ENCODE measurements at regions not wholly inside any gene's neighbourhood (a gene's known extent, or its start where the extent isn't known, plus 50 kb on each side); places are given as distances from the start of the nearest gene placed in this dataset.

DNA sequence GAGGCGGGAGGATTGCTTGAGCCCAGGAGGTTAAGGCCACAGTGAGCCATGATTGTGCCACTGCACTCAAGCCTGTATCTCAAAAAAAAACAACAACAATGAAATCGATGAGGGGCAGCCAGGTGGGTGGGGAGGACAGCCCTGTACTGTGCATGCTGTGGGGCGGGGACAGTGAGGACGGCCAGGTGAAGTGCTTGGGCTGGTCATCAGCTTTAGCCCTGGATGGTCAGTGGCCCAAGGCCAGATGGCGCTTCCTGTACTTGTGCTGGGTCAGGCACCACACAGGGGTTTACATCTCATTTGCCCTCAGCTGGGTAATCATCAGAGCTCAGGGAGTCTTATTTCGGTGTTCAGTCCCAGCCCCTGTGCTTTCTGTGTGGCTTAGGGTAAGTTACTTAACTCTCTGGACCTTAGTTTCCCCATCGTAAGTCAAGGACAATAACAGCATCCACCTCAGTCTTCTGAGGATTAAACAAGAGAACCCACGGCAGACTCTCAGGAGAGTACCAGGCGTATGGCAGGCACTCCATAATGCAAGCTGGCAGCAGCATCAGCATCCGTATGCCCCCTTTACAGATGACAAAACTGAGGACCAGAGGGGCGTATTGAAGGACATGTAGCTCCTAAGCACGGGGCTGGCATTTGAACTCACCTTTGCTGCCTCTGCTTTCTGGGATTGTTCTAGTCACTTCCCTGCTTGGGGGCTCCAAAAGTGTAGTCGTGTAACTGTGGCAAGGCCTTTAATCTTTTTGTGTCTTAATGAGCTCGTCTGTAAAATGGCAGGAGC lies 71.9 kb downstream of the SLC25A47 start:
- no peak for TF ChIP-seq CTBP1 (IDR thresholded peaks at IDR 0.05; ENCODE audit: borderline replicate concordance)
- no peak for TF ChIP-seq FOXA1 (IDR thresholded peaks at IDR 0.05)
- no peak for TF ChIP-seq L3MBTL2 (conservative IDR thresholded peaks at IDR 0.05)
- no peak for TF ChIP-seq ARNT (IDR thresholded peaks at IDR 0.05)
- no peak for TF ChIP-seq FOXM1 (IDR thresholded peaks at IDR 0.05; ENCODE audit: borderline replicate concordance)
- TF ChIP-seq HDGF (IDR thresholded peaks at IDR 0.05; ENCODE audit: borderline replicate concordance), result no peak
- TF ChIP-seq NFRKB (IDR thresholded peaks at IDR 0.05), result no peak
- no peak for TF ChIP-seq SP1 (IDR thresholded peaks at IDR 0.05)
- TF ChIP-seq FOXK2 (IDR thresholded peaks at IDR 0.05), result no peak
- no peak for TF ChIP-seq TARDBP (IDR thresholded peaks at IDR 0.05)
- no peak for TF ChIP-seq SUZ12 (IDR thresholded peaks at IDR 0.05)
- TF ChIP-seq BHLHE40 (IDR thresholded peaks at IDR 0.05; ENCODE audit: borderline replicate concordance), result no peak
- TF ChIP-seq, protein P1, sequence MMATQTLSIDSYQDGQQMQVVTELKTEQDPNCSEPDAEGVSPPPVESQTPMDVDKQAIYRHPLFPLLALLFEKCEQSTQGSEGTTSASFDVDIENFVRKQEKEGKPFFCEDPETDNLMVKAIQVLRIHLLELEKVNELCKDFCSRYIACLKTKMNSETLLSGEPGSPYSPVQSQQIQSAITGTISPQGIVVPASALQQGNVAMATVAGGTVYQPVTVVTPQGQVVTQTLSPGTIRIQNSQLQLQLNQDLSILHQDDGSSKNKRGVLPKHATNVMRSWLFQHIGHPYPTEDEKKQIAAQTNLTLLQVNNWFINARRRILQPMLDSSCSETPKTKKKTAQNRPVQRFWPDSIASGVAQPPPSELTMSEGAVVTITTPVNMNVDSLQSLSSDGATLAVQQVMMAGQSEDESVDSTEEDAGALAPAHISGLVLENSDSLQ (IDR thresholded peaks at IDR 0.05), result no peak
- no peak for TF ChIP-seq LEF1 (IDR thresholded peaks at IDR 0.05; ENCODE audit: borderline replicate concordance)
- no peak for TF ChIP-seq ZNF384 (IDR thresholded peaks at IDR 0.05)
- no peak for TF ChIP-seq ELF4 (IDR thresholded peaks at IDR 0.05)
- DNase-seq (ENCODE audit: extremely low spot score), result no peak
- ChIA-PET CTCF (interaction anchor here (0.6 to 2.2 kb wide), 2 partner anchors 10 to 474 kb away, joined by 3 to 11 read pairs; no protein-coding TSS in a partner anchor), POLR2A (interaction anchor here (1.7 kb wide), 1 partner anchor 13 kb away, joined by 5 read pairs; no protein-coding TSS in a partner anchor)

DNA sequence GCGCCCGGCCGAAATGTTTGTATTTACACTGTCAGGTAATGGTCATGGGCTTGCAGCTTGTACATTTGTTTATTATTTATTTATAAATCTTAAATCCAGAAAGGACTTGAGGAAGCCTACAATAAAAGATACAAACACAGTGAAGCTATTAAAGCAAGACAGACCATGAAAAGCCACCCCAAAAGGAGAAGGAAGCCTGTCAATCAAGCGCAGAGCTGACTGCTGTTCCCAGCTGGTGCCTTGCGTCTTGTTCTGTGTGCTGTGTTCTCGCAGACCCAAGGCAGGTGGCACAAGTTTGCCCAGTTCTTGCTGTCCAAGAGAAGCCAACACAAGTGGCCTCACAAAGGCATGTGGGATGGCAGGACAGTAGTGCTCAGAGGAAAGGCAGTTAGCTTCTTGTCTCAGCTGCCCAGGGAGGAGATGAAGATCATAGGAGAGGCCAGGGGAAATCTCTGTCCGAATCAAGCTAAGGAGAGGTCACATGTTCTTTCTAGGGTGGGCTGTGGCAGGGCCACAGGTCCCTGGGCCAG lies 73.2 kb downstream of the SLC25A47 start:
- TF ChIP-seq SUZ12 (IDR thresholded peaks at IDR 0.05), result no peak
- TF ChIP-seq, protein P1 (IDR thresholded peaks at IDR 0.05), result peak; percentile 54
- no peak for TF ChIP-seq NFRKB (IDR thresholded peaks at IDR 0.05)
- TF ChIP-seq FOXK2 (IDR thresholded peaks at IDR 0.05), result no peak
- no peak for TF ChIP-seq TARDBP (IDR thresholded peaks at IDR 0.05)
- no peak for TF ChIP-seq LEF1 (IDR thresholded peaks at IDR 0.05; ENCODE audit: borderline replicate concordance)
- DNase-seq (ENCODE audit: extremely low spot score), result no peak
- ChIA-PET CTCF (no interaction called here), POLR2A (interaction anchor here (1.7 kb wide), 1 partner anchor 12 kb away, joined by 5 read pairs; no protein-coding TSS in a partner anchor)

DNA sequence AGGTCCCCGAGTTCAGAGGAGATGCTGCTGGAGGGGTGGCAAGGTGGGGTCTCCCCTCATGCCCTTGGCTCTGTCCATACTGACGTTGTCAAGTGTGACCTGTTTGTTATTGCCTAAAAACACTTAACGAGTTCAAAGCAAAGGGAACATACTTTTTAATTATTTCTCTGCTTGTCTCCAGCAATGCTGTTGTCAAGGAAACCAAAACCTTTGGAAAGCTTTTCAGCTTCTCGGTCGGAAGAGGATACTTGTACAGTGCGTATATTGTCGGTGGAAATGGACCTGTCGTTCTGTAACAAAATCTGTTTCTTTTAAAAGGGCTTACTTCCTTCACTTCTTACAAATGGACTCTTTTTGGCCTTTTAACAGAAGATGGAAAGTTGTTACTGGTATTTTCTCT lies 73.9 kb downstream of the SLC25A47 start:
- ChIA-PET CTCF (no interaction called here), POLR2A (no interaction called here)
- TF ChIP-seq CTBP1 (IDR thresholded peaks at IDR 0.05; ENCODE audit: borderline replicate concordance) (no peak), L3MBTL2 (conservative IDR thresholded peaks at IDR 0.05) (no peak), FOXM1 (IDR thresholded peaks at IDR 0.05; ENCODE audit: borderline replicate concordance) (no peak), ZNF384 (IDR thresholded peaks at IDR 0.05) (no peak)
- no peak for DNase-seq (ENCODE audit: extremely low spot score)

DNA sequence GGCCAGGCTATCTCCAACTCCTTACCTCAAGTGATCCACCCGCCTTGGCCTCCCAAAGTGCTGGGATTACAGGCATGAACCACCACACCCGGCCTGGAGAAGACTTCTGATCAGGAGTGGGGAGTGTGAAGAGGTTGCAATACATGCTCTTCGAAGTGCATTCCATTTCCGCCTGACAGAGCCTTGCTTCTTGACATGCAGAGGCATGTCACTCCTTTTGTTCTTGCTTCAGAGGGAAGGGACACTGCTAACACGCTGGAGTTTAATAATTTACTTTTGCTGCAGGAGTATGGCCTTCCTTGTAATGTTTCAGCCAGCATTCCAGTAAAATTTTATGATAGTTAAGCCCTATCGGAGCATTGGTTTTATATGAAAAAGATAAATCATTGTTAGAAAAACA lies 74.9 kb downstream of the SLC25A47 start:
- POLR2A ChIA-PET, result interaction anchor here (0.9 kb wide), 1 partner anchor 10 kb away, joined by 3 read pairs; no protein-coding TSS in a partner anchor
- TF ChIP-seq ELF4 (IDR thresholded peaks at IDR 0.05) (no peak), FOXA1 (IDR thresholded peaks at IDR 0.05) (no peak), ARNT (IDR thresholded peaks at IDR 0.05) (no peak), BHLHE40 (IDR thresholded peaks at IDR 0.05; ENCODE audit: borderline replicate concordance) (no peak), FOXM1 (IDR thresholded peaks at IDR 0.05; ENCODE audit: borderline replicate concordance) (no peak), TARDBP (IDR thresholded peaks at IDR 0.05) (no peak), ZNF384 (IDR thresholded peaks at IDR 0.05) (no peak), SP1 (IDR thresholded peaks at IDR 0.05) (no peak)

DNA sequence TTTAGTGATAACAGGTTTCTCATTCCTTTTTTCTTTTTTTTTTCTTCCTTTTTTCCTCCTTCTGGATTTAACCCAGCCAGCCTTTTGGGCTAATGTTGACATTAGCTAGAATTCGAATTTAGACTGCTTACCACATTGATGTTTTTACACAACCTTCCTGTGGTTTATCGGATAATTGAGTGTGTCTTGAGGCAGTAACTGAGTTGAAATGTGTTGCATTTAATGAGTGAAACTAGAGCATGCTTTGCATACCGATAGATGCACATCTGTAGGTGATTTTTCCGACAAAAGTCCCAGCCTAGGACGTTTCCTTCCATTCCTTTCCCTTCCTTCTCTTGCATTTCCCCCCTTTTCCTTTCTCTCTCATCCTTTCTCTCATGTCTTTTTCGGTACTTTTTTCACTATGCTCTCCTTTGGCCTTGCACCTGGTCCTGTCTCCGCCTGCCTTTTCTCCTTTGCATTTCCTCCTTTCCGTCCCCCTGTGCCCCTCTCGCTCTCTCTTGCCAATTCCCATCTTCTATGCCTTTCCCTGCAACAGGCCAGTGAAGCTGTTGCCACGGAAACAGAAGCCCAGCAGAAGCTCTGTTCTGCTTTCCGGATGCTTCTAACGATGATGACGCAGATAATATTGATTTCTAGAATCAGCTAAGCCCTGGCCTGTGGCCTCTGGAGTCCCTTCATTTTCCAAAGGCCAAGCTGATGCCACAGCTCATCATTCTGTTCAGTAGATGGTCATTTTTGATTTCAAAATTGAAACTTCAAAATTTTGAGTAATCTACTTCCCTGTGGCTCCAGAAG lies 76.1 kb downstream of the SLC25A47 start:
- no peak for DNase-seq (ENCODE audit: extremely low spot score)
- POLR2A ChIA-PET, result interaction anchor here (0.9 kb wide), 1 partner anchor 8 kb away, joined by 3 read pairs; no protein-coding TSS in a partner anchor
- no peak for TF ChIP-seq FOXK2 (IDR thresholded peaks at IDR 0.05)
- no peak for TF ChIP-seq CTBP1 (IDR thresholded peaks at IDR 0.05; ENCODE audit: borderline replicate concordance)
- no peak for TF ChIP-seq ELF4 (IDR thresholded peaks at IDR 0.05)
- no peak for TF ChIP-seq SUZ12 (IDR thresholded peaks at IDR 0.05)
- TF ChIP-seq FOXA1 (IDR thresholded peaks at IDR 0.05), result no peak
- TF ChIP-seq HDGF (IDR thresholded peaks at IDR 0.05; ENCODE audit: borderline replicate concordance), result no peak
- TF ChIP-seq L3MBTL2 (conservative IDR thresholded peaks at IDR 0.05), result no peak
- TF ChIP-seq BHLHE40 (IDR thresholded peaks at IDR 0.05; ENCODE audit: borderline replicate concordance), result no peak
- no peak for TF ChIP-seq LEF1 (IDR thresholded peaks at IDR 0.05; ENCODE audit: borderline replicate concordance)
- no peak for TF ChIP-seq NFRKB (IDR thresholded peaks at IDR 0.05)
- no peak for TF ChIP-seq ARNT (IDR thresholded peaks at IDR 0.05)
- CTCF ChIA-PET, result interaction anchor here (0.6 to 1.2 kb wide), 3 partner anchors 14 to 264 kb away, joined by 3 to 4 read pairs (median 3); no protein-coding TSS in a partner anchor

More for the DNA sequence above, 74.9 kb downstream of the SLC25A47 start:
- CTCF ChIA-PET, result no interaction called here
- DNase-seq (ENCODE audit: extremely low spot score), result no peak

DNA sequence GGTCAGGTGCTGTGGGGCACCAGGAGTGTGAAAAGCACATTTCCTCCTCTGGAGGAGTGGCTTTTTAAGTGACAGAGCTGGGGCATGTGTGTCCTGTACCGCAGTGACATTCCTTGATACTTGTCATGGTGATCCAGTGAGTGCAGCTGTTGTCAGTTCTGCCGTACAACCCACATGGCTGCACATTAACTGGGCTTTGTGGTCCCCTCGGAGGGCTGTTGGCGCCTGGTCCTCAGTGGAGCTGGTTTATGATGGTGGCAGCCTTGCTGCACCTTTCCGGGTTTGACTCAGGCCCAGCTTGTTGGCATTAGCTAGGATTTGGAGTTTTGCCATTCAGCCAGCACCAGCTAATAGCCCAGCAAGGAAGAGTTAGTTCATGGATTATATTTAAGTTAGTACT lies 77.0 kb downstream of the SLC25A47 start:
- no peak for TF ChIP-seq BHLHE40 (IDR thresholded peaks at IDR 0.05; ENCODE audit: borderline replicate concordance)
- no peak for TF ChIP-seq FOXK2 (IDR thresholded peaks at IDR 0.05)
- no peak for TF ChIP-seq FOXA1 (IDR thresholded peaks at IDR 0.05)
- no peak for TF ChIP-seq LEF1 (IDR thresholded peaks at IDR 0.05; ENCODE audit: borderline replicate concordance)
- TF ChIP-seq L3MBTL2 (conservative IDR thresholded peaks at IDR 0.05), result no peak
- no peak for TF ChIP-seq SP1 (IDR thresholded peaks at IDR 0.05)
- TF ChIP-seq NFRKB (IDR thresholded peaks at IDR 0.05), result no peak
- no peak for TF ChIP-seq ZNF384 (IDR thresholded peaks at IDR 0.05)
- no peak for TF ChIP-seq ELF4 (IDR thresholded peaks at IDR 0.05)
- no peak for TF ChIP-seq FOXM1 (IDR thresholded peaks at IDR 0.05; ENCODE audit: borderline replicate concordance)
- TF ChIP-seq, protein P1 (IDR thresholded peaks at IDR 0.05), result no peak
- no peak for TF ChIP-seq ARNT (IDR thresholded peaks at IDR 0.05)
- TF ChIP-seq CTBP1 (IDR thresholded peaks at IDR 0.05; ENCODE audit: borderline replicate concordance), result no peak
- ChIA-PET CTCF (no interaction called here), POLR2A (no interaction called here)
- no peak for DNase-seq (ENCODE audit: extremely low spot score)

Measured in HEK293T (cell line).